A172 (cell line): ENCODE measurements at regions not wholly inside any gene's neighbourhood (a gene's known extent, or its start where the extent isn't known, plus 50 kb on each side); places are given as distances from the start of the nearest gene placed in this dataset.
"Not testable (repeated sequence)": the region's sequence is repeated elsewhere in the genome, so short reads cannot be mapped to it uniquely, and the experiment has no call there.

Source experiments
- DNase-seq: peaks from one replicate; pipeline ENCODE4 v3.0.0-alpha.2; 2015; ENCODE audit warnings: low spot score

DNA sequence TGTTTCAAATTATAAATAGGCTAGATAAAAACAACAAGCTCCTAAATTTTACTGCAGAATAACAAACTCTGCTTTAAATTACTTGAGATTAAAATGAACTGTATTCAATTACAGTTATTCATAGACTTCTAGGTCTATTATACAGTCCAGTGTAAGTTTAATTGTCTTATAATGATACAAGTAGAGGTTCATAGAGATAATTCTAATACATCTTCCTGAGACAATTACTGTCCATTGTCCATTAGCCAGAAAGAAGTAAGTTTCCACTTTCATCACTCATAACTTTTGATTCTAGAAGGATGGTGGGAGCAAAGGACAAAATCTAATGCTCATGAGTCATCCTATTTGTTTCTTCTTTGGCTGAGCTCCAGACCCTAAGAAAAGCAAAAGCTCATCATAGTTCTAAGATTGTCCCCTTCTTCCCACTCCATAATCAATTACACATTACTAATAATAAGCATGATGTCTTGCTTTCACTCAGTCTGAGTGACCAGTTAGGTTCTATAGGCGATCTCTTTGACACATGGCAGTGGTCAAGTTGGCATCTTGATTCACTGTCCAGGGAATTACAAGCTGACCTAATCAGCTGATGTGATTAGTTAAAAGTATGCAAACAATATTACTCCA, 502.5 kb upstream of the IZUMO3 start:
- DNase-seq = no peak

DNA sequence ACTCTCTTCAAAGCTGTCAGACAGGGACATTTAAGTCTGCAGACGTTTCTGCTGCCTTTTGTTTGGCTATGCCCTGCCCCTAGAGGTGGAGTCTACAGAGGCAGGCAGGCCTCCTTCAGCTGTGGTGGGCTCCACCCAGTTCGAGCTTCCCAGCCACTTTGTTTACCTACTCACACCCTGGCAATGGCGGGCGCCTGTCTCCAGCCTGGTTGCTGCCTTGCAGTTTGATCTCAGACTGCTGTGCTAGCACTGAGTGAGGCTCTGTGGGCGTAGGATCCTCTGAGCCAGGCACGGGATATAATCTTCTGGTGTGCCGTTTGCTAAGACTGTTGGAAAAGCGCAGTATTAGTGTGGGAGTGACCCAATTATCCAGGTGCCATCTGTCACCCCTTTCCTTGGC, 499.8 kb upstream of the IZUMO3 start:
- DNase-seq = not testable (repeated sequence)

DNA sequence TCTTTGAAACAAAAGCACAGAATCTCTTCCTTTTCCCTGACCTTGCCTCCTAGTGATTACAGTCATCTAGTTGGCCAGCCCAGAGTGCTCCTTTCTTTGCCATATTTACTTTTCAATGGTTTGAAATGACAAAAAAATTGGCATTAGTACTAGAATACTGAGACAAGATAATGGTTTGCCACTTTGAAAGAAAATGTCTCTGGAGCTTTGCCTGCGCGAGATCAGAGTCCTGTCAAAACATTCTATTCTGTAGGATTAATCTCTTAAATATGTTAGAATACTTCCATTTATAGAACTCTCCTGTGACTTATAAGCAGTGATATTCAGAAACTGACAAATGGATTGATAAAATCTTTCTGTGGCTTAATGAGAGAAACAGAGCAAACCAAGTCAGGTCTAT, 484.0 kb upstream of the IZUMO3 start:
- DNase-seq = no peak

GRCh38 chr9:25025686-25026085, 480.0 kb upstream of the IZUMO3 start:
- no peak for DNase-seq

- DNase-seq = no peak
Measured at GRCh38 chr9:25025156-25025555, 479.5 kb upstream of the IZUMO3 start.

GRCh38 chr9:25017779-25018178, 472.1 kb upstream of the IZUMO3 start:
- no peak for DNase-seq

DNA sequence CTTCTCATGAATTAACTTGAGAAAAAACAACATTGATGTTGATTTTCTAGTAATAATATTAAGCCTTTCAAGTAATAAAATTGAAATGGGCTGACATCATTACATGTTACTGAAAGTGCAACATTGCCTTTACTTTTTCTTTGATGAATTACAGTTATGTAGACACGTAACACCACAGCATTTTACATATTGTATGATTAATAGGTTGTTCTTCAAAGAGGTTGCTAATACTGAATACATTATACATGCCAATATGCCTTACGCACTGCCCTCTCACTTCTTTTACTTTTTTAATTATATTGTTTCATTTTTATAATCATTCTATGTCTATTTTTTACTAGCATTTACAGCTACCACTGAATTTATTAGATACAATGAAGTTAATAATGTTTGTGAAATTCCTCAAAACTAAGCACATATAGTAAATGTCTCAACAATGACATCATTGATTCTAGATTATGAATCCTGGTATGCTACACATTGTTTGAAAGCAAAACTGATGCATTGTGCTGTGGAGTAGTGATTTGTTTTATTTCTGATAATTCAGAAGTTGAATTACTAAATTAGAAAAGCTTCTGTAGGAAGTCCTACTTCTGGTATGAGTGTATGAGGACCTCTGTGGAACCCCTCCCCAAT, 464.4 kb upstream of the IZUMO3 start:
- no peak for DNase-seq

- DNase-seq = no peak
Measured at GRCh38 chr9:25003686-25004085, 458.0 kb upstream of the IZUMO3 start.

DNA sequence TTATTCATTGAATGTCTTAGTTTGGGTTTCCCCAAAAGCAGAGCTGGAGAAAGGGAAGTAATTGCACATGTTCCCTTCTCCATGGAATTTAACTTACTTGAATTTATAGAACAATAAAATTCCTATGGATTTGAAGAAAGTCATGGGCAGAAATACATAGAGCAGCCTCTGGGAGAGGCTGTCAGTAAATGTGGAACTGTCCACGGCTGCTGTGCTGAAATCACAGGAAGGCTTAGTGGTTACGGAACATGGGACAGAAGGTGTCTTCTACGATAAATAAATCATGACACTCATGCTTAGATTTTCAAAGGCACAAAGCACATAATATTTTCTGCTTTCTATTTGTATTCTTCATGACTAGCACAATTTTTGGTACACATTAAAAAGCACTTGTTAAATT, 440.6 kb upstream of the IZUMO3 start:
- DNase-seq = peak; percentile 6

DNA sequence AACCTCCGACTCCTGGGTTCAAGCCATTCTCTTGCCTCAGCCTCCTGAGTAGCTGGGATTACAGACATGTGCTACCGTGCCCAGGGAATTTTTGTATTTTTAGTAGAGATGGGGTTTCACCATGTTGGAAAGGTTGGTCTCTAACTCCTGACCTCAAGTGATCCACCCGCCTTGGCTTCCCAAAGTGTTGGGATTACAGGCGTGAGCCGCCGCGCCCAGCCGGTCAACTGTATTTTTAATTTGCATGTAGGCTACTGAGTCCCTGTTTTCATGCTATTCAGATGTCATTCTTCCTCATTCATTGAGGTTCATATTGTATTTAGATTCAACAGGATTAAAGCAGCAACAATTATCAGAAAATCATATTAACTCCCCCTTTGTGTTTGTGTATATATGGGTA, 425.1 kb upstream of the IZUMO3 start:
- not testable (repeated sequence) for DNase-seq

DNA sequence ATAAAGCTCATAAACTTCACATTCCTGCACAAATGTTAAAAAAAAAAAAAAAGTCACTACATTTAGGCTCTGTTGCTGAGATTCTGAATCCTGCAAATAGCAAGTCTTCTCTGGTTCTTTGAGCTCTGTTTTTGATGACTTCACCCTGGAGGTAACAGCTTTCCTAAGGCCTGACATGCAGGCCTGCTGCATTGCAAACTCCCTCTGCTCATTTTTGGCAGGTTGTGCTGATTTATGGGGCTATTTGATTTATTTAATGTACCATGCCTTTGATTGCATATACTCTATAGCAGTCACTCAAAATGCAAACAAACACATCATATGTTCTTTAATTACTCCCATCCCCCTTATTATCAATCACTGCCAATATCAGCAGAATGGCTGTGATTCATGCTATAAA, 416.1 kb upstream of the IZUMO3 start:
- no peak for DNase-seq

DNA sequence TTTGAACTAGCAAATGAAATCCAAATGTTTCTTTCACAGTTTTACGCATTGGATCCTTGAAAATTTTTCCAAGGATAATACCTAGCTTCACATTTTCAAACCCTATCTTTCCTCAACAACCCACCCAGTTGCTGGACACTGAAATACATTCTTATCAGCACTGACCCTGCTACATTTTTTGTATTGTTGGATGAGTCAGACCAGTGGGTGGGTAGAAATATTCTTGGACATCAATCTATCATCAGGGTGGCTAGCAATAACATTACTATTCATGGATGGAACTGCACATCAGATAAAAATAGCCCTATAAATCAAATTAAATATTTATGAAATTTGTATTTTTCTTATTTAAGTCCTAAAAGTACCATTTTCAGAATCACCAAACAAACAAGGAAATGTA, 407.4 kb upstream of the IZUMO3 start:
- DNase-seq = no peak

GRCh38 chr9:24939109-24939850, 393.6 kb upstream of the IZUMO3 start:
- no peak for DNase-seq

DNA sequence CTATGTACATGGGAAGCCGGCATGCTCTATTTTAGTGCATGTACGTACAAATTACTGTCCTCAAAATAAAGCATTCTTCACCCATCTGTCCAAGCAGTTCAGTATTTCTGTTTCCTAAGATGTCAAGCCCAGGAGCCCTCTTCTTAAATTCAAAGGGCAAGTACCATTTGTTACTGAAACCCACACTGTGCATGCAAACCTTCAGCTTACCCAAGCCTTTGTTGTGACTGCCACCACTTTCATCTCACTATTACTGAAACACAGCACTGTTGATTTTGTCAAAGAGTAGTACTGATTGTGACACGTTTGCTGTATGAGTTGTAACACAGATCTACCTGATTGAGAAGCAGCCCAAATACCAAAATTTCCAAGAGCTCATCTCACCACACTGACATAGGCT, 390.4 kb upstream of the IZUMO3 start:
- no peak for DNase-seq

GRCh38 chr9:24932785-24933184, 387.1 kb upstream of the IZUMO3 start:
- no peak for DNase-seq

DNA sequence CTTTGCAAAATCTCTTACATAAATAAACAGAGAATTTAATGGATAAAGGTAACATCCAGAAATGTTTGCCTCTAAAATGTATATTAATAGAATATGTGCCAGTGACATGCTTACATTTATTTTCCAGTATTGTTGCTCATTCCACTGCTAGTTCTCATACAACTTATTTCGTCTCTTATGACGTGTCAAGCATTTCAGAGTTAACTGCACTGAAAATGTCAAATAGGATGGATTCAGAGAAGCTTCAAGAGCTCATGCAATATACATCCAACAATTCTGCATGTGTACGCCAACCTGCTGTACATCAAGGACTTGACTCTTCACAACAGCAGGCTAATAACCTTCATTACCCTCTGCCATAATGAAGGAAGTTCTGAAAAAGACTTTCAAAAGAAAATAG, 386.2 kb upstream of the IZUMO3 start:
- DNase-seq = no peak

DNA sequence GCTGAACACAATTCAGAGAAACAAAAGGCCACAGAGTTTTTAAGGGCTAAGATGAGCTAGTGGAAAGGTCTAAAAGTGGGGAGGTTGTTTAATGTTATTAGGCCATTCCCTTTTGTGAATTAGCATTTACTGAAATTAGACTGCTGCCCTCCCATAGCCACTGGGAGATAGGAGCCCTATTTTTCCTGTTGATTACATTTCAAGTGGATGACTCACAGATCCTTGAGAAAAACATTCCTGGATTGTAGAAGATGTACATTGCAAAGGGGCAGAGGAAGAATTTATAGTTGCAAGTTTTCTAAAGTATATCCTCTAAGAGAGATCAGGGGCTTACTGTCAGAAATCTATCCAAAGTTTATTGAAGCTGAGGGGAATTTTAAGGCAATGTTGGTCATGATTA, 367.1 kb upstream of the IZUMO3 start:
- DNase-seq = peak; percentile 29

DNA sequence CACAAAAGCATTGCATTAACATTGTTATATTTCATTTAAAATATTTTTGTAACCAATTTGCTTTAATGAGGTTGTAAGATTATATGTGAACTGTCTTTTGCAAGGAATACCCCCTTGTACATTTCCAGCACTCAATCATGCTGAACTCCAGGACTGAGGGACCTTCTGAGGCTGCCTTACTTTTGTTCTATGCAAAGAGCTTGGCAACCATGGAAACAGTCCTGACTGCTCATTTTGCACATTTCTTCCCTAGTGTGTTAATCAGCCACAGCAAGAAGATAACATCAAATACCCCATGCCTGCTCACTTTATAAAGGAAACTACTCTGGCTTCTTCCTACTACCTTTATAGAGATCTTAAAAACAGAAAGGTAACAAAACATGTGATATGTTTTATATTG, 355.6 kb upstream of the IZUMO3 start:
- DNase-seq = no peak

GRCh38 chr9:24900179-24900578, 354.5 kb upstream of the IZUMO3 start:
- DNase-seq = no peak

- no peak for DNase-seq
Measured at GRCh38 chr9:24899463-24899862, 353.8 kb upstream of the IZUMO3 start.

- no peak for DNase-seq
Measured at GRCh38 chr9:24897826-24898225, 352.1 kb upstream of the IZUMO3 start.

GRCh38 chr9:24881361-24881760, 335.7 kb upstream of the IZUMO3 start:
- DNase-seq = no peak

DNA sequence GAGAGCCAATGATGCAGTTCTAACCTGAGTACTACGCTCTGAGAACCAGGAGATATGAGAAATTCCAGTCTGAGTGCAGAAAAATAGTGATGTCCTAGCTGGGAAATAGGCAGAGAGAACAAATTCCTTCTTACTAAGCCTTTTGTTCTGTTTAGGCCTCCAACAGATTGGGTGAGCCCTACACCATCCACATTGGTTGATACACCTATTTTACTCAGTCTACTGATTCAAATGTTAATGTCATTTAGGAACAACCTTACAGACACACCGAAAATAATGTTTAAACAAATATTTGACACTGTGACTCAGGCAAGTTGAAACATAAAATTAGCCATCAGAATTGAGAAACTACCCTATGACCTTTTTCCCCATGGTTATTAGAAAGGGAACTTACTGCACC, 333.9 kb upstream of the IZUMO3 start:
- DNase-seq = no peak
